HG02610 (cell line): ENCODE measurements at regions not wholly inside any gene's neighbourhood (a gene's known extent, or its start where the extent isn't known, plus 50 kb on each side); places are given as distances from the start of the nearest gene placed in this dataset.
"Not testable (repeated sequence)": the region's sequence is repeated elsewhere in the genome, so short reads cannot be mapped to it uniquely, and the experiment has no call there.

ENCODE experiments used
- ATAC-seq: cut with Tn5 transposase; IDR thresholded peaks from one replicate; pipeline ENCODE4 v1.9.1; 2021; ENCODE audit warnings: mild to moderate bottlenecking, moderate library complexity; ENCODE audit not compliant: unreplicated experiment

GRCh38 chr14:97129639-97130038 lies 332.5 kb downstream of the VRK1 start:
- ATAC-seq = no peak

GRCh38 chr14:97135847-97136246 lies 338.7 kb downstream of the VRK1 start:
- not testable (repeated sequence) for ATAC-seq

DNA sequence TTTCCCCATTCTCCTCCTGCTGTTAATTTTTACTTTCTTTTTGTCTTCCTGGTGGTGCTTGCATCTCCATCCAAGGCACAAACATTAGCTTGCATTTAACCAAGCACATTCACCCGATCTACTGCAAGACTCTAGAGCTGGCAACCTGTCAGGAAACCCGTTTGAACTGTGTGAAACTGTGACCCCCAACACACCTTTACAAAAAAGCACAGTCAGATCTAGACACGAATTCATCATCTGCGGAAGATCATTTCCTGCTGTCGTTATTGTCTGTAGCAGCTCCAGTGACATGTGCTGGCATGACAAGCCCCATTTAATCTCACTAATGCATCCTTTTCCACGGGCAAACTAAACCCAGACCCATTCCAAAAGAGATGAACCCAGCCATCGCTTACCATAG lies 340.5 kb downstream of the VRK1 start:
- ATAC-seq = no peak

DNA sequence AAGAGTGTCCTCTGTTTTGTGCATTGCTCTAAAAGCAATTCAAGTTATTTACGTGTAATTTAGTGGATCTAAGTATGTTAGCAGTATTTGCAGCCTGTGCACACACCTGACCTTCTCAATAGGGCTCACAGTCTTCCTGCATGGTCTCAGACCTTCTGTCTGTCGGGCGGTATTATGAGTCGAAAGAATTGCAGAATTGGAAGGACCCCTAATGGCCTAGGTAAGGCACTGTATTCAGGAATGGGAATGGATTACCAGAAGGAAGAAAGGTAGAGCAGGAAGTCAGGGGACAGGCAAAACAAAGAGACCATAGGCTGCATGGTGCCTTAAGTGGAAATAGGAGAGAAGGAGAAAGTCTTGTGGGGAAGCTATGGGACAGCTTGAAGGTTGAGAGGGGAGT lies 341.6 kb downstream of the VRK1 start:
- no peak for ATAC-seq

DNA sequence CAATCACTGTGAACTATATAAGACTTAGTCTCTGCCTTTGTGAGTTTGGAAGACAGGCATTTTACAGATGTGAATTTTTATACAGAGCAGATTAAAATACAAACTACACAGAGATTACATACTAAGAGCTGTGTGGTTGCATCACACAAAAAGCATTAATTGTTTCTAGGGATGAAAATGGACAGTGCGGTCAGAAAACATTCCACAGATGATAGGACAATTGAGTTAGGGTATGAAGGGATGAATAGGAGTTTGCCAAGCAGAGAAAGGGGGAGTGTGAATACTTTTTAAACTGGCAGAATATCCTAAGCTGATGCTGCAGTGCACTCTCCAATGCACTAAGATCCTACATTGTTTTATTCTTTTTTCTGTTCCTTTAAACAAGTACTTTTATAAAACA lies 345.8 kb downstream of the VRK1 start:
- ATAC-seq = no peak

DNA sequence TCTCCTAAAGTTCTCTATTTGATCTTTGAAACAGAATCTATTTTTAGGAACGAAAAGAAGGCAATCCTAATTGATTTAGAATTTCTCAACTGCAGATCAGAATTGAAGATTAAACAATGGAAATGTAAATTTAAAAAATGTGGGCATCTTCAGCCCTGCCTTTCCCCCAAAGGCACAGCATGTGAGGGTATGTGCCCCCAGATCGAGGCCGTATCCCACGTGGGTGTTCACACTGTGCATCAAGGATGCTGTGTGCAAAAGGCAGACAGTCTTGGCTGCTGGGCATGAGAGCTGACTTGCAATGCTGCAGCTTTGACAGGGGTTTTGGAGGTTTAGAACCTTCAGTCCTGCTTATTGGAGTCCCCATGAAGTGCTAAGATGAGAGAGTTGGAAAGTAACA lies 346.3 kb downstream of the VRK1 start:
- no peak for ATAC-seq

DNA sequence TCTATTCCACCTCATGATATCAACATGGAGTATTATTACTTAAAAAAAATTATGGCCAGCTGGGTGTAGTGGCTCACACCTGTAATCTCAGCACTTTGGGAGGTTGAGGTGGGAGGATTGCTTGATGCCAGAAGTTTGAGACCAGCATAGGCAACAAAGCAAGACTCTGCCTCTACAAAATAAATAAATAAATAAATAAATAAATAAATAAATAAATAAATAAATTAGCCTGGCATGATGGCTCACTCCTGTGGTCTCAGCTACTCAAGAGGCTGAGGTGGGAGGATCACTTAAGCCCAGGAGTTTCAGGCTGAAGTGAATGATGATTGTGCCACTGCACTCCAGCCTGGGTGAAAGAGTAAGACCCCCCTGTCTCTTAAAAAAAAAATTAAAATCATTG lies 350.8 kb downstream of the VRK1 start:
- ATAC-seq = not testable (repeated sequence)

DNA sequence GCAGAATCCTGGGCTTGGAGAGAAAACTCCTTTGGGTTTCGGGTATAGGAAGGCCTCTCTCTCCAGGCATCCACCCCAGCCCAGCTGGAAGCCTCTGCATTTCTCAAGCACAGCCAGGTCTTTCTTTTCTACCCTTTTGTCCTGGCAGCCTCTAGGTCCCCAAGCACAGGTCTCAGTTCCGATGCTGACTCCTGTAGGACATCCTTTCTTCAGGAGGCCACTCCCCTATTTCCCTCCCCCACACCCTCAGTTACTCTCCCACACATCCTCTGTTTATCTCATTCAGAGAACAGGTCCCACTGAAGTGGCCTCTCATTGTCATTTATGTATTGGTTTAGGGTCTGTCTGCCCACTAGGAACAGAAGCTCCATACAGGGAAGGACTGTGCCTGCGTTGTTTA lies 352.6 kb downstream of the VRK1 start:
- ATAC-seq = no peak

DNA sequence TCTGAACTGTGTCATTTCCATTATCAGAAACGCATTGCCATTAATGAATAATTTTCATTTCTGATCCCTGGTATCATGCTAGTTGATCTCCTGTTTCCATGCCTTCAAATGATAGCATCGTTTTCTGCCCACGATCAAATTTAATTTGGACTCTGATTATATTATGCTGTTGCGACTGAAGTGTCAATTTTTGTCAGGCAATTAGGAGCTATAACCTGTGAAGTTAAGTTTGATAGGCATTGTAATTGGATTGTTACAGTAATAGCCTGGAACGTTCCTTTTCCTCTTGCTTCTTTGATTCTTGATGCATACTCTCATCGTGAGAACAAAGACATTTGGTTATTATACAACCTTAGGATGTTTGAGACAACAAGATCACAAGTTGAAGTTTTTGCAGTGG lies 356.3 kb downstream of the VRK1 start:
- ATAC-seq = no peak

GRCh38 chr14:97155320-97155719 lies 358.1 kb downstream of the VRK1 start:
- no peak for ATAC-seq

- no peak for ATAC-seq
Observed at GRCh38 chr14:97155814-97156213, 358.6 kb downstream of the VRK1 start.

DNA sequence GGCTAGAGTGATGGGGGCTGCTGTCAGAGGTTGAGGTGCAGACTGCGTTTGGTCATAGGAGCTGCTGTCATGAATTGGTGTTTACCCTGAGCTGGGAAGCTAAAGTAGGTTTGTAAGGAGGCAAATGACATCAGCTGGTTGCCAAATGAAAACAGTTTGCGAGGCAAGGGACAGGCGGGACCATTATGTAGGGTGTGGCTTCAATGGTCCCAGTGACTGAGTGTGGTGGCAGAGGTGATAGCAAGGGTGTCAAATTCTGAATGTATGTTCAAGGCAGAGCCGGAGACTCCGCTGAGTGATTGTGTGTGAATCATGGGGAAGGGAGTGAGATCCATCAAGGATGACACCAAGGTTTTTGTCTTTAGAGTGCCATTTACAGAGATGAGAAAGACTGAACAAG lies 359.5 kb downstream of the VRK1 start:
- no peak for ATAC-seq

DNA sequence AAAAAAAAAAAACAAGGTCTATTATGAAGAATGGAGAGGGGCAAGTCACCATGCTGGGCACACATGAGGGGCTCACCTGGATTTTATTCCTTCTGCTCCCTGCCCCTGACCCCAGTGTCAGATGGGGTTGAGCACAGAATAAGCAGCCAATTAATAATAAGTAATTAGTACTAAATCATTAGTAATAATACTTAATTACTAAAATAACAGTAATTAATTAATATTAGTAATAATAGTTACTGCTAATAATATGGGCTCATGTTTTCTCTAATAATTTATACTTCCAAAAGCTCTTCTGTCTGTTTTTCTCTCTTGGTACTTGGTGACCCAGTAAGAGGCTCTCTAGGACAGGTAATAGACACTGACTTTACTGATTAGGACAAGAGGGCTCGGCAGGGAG lies 360.9 kb downstream of the VRK1 start:
- ATAC-seq = no peak

DNA sequence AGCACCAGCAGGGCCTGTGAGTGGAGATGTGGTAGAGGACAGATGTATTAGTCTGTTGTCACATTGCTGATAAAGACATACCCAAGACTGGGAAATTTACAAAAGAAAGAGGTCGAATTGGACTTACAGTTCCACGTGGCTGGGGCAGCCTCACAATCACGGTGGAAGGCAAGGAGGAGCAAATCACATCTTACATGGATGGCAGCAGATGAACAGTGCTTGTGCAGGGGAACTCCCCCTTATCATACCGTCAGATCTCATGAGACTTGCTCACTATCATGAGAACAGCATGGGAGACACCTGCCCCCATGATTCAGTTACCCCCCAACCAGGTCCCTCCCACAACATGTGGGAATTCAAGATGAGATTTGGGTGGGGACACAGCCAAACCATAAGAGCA lies 361.9 kb downstream of the VRK1 start:
- no peak for ATAC-seq

DNA sequence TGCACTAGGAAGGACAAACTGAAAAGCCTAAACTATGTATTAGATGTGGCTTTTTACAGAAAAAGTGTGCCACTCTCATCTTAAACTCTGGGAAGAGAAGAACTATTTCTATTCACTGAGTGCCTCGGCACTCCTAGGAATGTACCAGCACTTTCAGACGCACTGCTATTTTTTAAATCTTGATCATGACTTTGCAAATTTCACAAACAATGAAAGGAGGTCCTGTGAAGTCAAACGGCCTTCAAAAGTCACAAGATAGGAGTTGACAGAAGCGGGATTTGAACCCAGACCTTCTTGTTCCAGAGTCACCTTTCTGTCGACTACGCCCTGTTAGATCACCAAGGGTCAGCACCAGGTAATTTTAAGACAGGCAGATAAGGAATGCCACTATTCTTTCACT lies 365.4 kb downstream of the VRK1 start:
- no peak for ATAC-seq

GRCh38 chr14:97164021-97164420 lies 366.8 kb downstream of the VRK1 start:
- no peak for ATAC-seq

DNA sequence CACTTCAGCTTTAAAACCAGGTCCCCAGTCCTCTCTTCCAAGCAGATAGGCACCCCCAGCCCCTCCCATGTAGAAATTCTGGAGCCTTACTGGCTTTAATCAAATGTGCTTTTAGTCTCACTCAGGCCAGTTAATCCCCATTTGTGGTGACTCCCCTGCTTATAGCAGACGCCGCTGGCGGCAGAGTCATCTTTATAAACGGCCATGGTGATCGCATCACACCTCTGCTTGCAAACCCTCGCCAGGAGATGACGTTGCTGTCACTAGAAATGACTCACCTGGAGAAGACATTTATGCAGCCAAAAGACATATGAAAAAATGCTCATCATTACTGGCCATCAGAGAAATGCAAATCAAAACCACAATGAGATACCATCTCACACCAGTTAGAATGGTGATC lies 369.3 kb downstream of the VRK1 start:
- ATAC-seq = no peak

- not testable (repeated sequence) for ATAC-seq
Observed at GRCh38 chr14:97167577-97167976, 370.4 kb downstream of the VRK1 start.

GRCh38 chr14:97172644-97173043 lies 375.5 kb downstream of the VRK1 start:
- ATAC-seq = no peak

- ATAC-seq = no peak
Observed at GRCh38 chr14:97177016-97177415, 379.8 kb downstream of the VRK1 start.

DNA sequence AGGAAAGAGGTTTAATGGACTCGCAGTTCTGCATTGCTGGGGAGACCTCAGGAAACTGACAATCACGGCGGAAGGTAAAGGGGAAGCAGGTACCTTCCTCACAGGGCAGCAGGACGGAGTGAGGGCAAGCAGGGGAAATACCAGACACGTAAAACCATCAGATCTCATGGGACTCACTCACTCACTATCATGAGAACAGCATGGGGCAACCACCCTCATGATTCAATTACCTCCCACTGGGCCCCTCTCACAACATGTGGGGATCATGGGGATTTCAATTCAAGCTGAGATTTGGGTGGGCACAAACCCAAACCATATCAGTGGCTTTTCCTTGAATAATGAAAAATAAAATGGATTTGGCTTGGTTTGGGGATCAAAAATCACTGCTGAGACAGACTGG lies 380.5 kb downstream of the VRK1 start:
- ATAC-seq = no peak

GRCh38 chr14:97178781-97179180 lies 381.6 kb downstream of the VRK1 start:
- ATAC-seq = no peak

- no peak for ATAC-seq
Observed at GRCh38 chr14:97179573-97179972, 382.4 kb downstream of the VRK1 start.
